PC-3 (cell line): ENCODE measurements at regions not wholly inside any gene's neighbourhood (a gene's known extent, or its start where the extent isn't known, plus 50 kb on each side); places are given as distances from the start of the nearest gene placed in this dataset.

Source experiments
- ATAC-seq: fragments of 200-7000 bp; cut with Tn5 transposase; 2 replicates; pipeline ENCODE4 v1.9.1; 2020; ENCODE audit warnings: mild to moderate bottlenecking, moderate library complexity
- BruUV-seq: library from RNA; stranded (reverse); fragments of 400-500 nt; replicated peaks from 2 replicates; lab custom pipeline; 2021; lab: Mats Ljungman, UMichigan
- CTCF ChIA-PET: fragments of 300-600 bp; sonication (Branson Sonifier 250); formaldehyde crosslinking; loops from one replicate; lab custom pipeline; 2022; ENCODE audit warnings: antibody characterized with exemption; lab: Charles Lee
- POLR2A ChIA-PET: fragments of 300-600 bp; sonication (Branson Sonifier 250); formaldehyde crosslinking; loops from one replicate; lab custom pipeline; 2022; ENCODE audit warnings: antibody characterized with exemption; ENCODE audit not compliant: unreplicated experiment; lab: Charles Lee
- DNase-seq: peaks from one replicate; pipeline ENCODE4 v3.0.0-alpha.2; 2015
- H2AFZ ChIP-seq: fragments of 300-600 bp; sonication (generic); 2 replicates; pipeline ENCODE4 v1.6.0; 2016; ENCODE audit warnings: antibody characterized with exemption, low read length
- H3F3A ChIP-seq: fragments of 300-600 bp; sonication (generic); one replicate; pipeline ENCODE4 v1.6.0; 2017; ENCODE audit warnings: antibody characterized with exemption, low read length, control low read depth, mild to moderate bottlenecking; ENCODE audit not compliant: unreplicated experiment
- H3K27ac ChIP-seq: fragments of 300-600 bp; sonication (generic); 2 replicates; pipeline ENCODE4 v1.5.1; 2016; ENCODE audit warnings: mild to moderate bottlenecking, low read length
- H3K27me3 ChIP-seq: fragments of 300-600 bp; sonication (generic); 2 replicates; pipeline ENCODE4 v1.6.1; 2016; ENCODE audit warnings: low read length, mixed read lengths
- H3K36me3 ChIP-seq: fragments of 300-600 bp; sonication (generic); 2 replicates; pipeline ENCODE4 v1.6.1; 2016; ENCODE audit warnings: low read depth, mixed run types, low read length, mixed read lengths
- H3K4me1 ChIP-seq: fragments of 300-600 bp; sonication (generic); 2 replicates; pipeline ENCODE4 v1.5.1; 2016; ENCODE audit warnings: low read length; ENCODE audit not compliant: insufficient read depth
- H3K4me2 ChIP-seq: fragments of 300-600 bp; sonication (generic); 2 replicates; pipeline ENCODE4 v1.6.0; 2016; ENCODE audit warnings: low read length
- H3K4me3 ChIP-seq: fragments of 300-600 bp; sonication (generic); 2 replicates; pipeline ENCODE4 v1.5.1; 2016; ENCODE audit warnings: mild to moderate bottlenecking, low read length, mixed read lengths
- H3K79me2 ChIP-seq: fragments of 300-600 bp; sonication (generic); 2 replicates; pipeline ENCODE4 v1.6.1; 2017; ENCODE audit warnings: low read length, mixed read lengths
- H3K9ac ChIP-seq: fragments of 300-600 bp; sonication (generic); 2 replicates; pipeline ENCODE4 v1.6.0; 2016; ENCODE audit warnings: mild to moderate bottlenecking, low read length
- H3K9me2 ChIP-seq: fragments of 300-600 bp; sonication (generic); replicated peaks from 2 replicates; pipeline ENCODE4 v1.6.1; 2016; ENCODE audit warnings: mixed run types, low read length, mixed read lengths
- H3K9me3 ChIP-seq: fragments of 300-600 bp; sonication (generic); 2 replicates; pipeline ENCODE4 v1.6.1; 2016; ENCODE audit warnings: low read length, mixed read lengths
- H4K20me1 ChIP-seq: fragments of 300-600 bp; sonication (generic); 2 replicates; pipeline ENCODE4 v1.6.1; 2016; ENCODE audit warnings: low read length, mixed read lengths
- EZH2 ChIP-seq: fragments of 300-600 bp; sonication (generic); IDR thresholded peaks from one replicate; pipeline ENCODE4 v1.6.1; 2017; ENCODE audit warnings: antibody characterized with exemption, mild to moderate bottlenecking, low read length; ENCODE audit not compliant: unreplicated experiment
- EZH2phosphoT487 ChIP-seq: fragments of 300-600 bp; sonication (generic); IDR thresholded peaks from 2 replicates; pipeline ENCODE4 v1.6.1; 2018; ENCODE audit warnings: mild to moderate bottlenecking, antibody characterized with exemption, low read length, borderline replicate concordance
- intact Hi-C: fragments of 100-400 bp; cut with micrococcal nuclease; formaldehyde crosslinking; loops from 2 replicates; pipeline ENCODE4 v1.9.0; 2023
- TF ChIP-seq, protein P1 (sequence below): fragments of 300-600 bp; sonication (generic); conservative IDR thresholded peaks from 2 replicates; pipeline ENCODE4 v1.5.1; 2017; ENCODE audit warnings: antibody characterized with exemption, low read depth, mild to moderate bottlenecking, low read length

DNA sequence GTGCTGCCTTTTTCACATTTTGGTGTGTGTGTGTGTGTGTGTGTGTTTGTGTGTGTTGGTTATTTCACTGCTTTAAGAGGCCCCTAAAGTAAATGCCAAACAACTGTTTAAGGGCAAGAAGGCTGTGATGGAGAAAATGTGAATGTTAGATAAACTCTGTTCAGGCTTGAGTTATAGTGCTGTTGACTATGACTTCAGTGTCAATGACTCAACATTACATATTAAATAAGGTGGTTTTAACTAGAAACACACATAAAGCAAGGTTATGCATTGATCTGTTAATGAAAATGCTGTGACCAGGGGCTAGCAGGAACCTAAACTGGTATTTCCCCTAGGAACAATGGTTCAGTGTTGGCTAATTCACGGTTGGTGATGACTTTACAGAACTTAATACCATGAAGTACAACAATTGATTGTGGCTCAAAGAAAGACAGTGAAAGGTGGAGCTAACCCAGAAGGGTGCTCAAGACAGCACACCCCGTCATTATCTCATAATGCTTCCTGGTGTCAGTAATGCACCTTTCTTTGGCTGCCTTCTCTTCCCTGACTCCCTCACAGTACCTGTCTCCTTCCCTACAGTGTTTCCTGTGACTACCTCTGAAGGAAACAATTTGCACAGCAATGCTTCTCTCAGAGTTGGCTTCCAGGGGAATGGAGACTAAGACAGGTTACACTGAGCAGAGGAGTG lies 116.1 kb downstream of the RIN2 start:
- no peak overlapping the region for H3K9ac ChIP-seq
- ATAC-seq: peak; percentile 54
- no peaks in the 10 kb centered on the region for H3K79me2 ChIP-seq
- no peaks in the 10 kb centered on the region for H3K36me3 ChIP-seq
- ChIA-PET CTCF (no interaction called here), POLR2A (interaction anchor here (0.5 kb wide), 1 partner anchor 26 kb away, joined by 4 read pairs; no protein-coding TSS in a partner anchor)
- H3K4me3 ChIP-seq: no peak overlapping the region
- no peaks in the 10 kb centered on the region for H3K9me2 ChIP-seq
- no peak overlapping the region for H3K4me2 ChIP-seq
- intact Hi-C loops: no loop called here
- DNase-seq: peak; percentile 48
- H2AFZ ChIP-seq: no peak overlapping the region
- H3K9me3 ChIP-seq: no peaks in the 10 kb centered on the region
- H4K20me1 ChIP-seq: no peaks in the 10 kb centered on the region
- H3F3A ChIP-seq: no peaks in the 10 kb centered on the region
- peak overlapping the region; percentile 54 for H3K27ac ChIP-seq
- peaks cover 5% of the 10 kb centered on the region for H3K4me1 ChIP-seq
- no peaks in the 10 kb centered on the region for H3K27me3 ChIP-seq
- no peak for TF ChIP-seq EZH2phosphoT487
- TF ChIP-seq, protein P1, sequence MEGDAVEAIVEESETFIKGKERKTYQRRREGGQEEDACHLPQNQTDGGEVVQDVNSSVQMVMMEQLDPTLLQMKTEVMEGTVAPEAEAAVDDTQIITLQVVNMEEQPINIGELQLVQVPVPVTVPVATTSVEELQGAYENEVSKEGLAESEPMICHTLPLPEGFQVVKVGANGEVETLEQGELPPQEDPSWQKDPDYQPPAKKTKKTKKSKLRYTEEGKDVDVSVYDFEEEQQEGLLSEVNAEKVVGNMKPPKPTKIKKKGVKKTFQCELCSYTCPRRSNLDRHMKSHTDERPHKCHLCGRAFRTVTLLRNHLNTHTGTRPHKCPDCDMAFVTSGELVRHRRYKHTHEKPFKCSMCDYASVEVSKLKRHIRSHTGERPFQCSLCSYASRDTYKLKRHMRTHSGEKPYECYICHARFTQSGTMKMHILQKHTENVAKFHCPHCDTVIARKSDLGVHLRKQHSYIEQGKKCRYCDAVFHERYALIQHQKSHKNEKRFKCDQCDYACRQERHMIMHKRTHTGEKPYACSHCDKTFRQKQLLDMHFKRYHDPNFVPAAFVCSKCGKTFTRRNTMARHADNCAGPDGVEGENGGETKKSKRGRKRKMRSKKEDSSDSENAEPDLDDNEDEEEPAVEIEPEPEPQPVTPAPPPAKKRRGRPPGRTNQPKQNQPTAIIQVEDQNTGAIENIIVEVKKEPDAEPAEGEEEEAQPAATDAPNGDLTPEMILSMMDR: no peak
- TF ChIP-seq EZH2: no peak
- no TSS peak for BruUV-seq

DNA sequence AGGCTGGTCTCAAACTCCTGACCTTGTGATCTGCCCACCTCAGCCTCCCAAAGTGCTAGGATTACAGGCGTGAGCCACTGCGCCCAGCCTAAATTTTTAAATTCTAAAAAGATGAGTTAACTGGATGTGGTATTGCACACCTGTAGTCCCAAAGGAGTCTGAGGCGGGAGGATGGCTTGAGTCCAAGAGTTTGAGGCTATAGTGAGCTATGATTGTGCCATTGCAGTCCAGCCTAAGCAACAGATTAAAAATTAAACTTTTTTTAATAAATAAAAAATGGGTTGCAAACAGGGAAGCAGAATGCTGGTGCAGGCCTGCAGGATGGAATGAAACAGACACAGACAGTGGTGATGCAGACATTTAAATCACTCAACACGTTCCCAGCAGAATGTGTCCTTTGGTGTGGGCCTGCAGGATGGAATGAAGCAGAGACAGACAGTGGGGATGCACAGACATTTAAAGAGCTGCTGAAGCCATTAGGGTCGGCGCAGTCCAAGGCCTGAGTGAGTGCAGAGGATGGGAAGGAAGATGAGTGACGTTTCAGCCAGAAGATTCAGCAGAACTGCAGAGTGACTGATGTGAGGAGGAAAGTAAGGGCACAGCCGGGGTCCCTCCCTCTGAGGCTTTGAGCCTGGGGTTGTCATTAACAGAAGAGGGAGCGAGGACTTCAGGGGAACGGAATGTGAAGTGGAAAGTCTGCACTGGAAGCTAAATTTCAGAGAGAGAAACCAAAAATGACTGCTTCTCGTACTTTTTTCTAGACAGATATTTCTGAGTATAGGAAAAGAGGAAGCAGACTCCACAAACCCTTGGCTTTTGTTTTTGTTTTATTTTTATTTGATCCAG lies 117.5 kb downstream of the RIN2 start:
- no peak overlapping the region for H2AFZ ChIP-seq
- peaks cover 19% of the 10 kb centered on the region for H3K4me1 ChIP-seq

More for the DNA sequence above, 117.5 kb downstream of the RIN2 start:
- intact Hi-C loops: no loop called here
- BruUV-seq: no TSS peak
- no peaks in the 10 kb centered on the region for H3K79me2 ChIP-seq
- H3K9me2 ChIP-seq: no peaks in the 10 kb centered on the region
- ATAC-seq (no peak), DNase-seq (peak; percentile 55)
- H3F3A ChIP-seq: no peaks in the 10 kb centered on the region
- H3K27me3 ChIP-seq: no peaks in the 10 kb centered on the region
- no peaks in the 10 kb centered on the region for H4K20me1 ChIP-seq
- no peaks in the 10 kb centered on the region for H3K36me3 ChIP-seq
- H3K27ac ChIP-seq: no peak overlapping the region
- no peak overlapping the region for H3K4me2 ChIP-seq
- H3K9ac ChIP-seq: no peak overlapping the region
- H3K4me3 ChIP-seq: no peak overlapping the region
- ChIA-PET POLR2A (interaction anchor here (0.6 kb wide), 1 partner anchor 105 kb away, joined by 3 read pairs; no protein-coding TSS in a partner anchor), CTCF (no interaction called here)
- TF ChIP-seq EZH2 (no peak), EZH2phosphoT487 (no peak)
- TF ChIP-seq, protein P1: no peak
- H3K9me3 ChIP-seq: no peaks in the 10 kb centered on the region
